Nucleus accumbens (tissue), 56 donors: ENCODE measurements at regions not wholly inside any gene's neighbourhood (a gene's known extent, or its start where the extent isn't known, plus 50 kb on each side); places are given as distances from the start of the nearest gene placed in this dataset.
A peak's percentile ranks its signal among the peaks of the same experiment; 100 is the strongest.
"Not testable (repeated sequence)": the region's sequence is repeated elsewhere in the genome, so short reads cannot be mapped to it uniquely, and the experiment has no call there.

ENCODE experiments used
- DNase-seq, 56 donors: peaks; one replicate each; lab custom pipeline; 2025; lab: John Stamatoyannopoulos, UW

- DNase-seq, result no peak
These were observed 161.5 kb downstream of the NRIP1 start for GRCh38 chr21:14903172-14903865.

GRCh38 chr21:14901482-14901958 is 163.3 kb downstream of the NRIP1 start:
- DNase-seq, result no peak

DNA sequence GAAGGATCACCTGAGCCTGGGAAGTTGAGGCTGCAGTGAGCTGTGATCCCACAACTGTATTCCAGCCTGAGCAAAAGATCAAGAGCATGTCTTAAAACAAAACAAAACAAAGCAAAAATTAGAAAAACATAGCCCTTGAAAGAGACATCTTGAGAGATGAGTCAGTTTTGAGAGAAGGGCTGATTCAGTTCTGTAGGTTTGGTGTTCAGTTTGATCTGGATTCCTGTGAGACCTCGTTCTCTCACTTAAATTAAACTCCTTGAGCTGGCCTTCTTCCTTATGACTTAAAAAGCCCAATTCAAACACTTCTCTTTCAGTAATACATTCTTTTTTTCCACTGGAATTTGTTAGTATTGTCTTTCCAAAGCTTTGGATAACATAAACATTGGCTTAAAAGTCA is 164.2 kb downstream of the NRIP1 start:
- DNase-seq, result no peak

- DNase-seq, result no peak
These were observed 164.7 kb downstream of the NRIP1 start for GRCh38 chr21:14900058-14900457.

- DNase-seq, result no peak
These were observed 169.0 kb downstream of the NRIP1 start for GRCh38 chr21:14895792-14896191.

GRCh38 chr21:14890141-14890540 is 174.7 kb downstream of the NRIP1 start:
- DNase-seq, result no peak

- DNase-seq, result no peak
These were observed 175.6 kb downstream of the NRIP1 start for GRCh38 chr21:14889080-14889810.

DNA sequence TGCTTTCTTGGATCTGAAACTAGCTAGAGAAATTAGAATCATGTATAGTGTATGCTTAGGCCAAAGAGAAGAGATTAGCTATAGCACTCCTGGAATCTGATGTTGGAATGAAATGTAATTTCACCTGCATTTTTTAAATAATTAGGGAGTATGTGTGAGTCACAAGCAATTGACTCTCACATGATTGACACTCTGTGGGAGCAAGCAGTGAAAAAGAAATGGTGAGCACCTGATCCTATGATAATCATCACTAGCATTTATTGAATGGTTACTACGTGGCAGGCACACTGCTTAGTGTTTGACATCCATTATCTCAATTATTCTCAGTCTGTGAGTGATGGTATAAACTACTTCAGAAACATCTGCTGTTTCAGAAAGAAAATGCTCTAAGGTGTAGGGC is 176.6 kb downstream of the NRIP1 start:
- peak in 8 of 56 donors; percentile 3 to 60 (median 16) for DNase-seq

DNA sequence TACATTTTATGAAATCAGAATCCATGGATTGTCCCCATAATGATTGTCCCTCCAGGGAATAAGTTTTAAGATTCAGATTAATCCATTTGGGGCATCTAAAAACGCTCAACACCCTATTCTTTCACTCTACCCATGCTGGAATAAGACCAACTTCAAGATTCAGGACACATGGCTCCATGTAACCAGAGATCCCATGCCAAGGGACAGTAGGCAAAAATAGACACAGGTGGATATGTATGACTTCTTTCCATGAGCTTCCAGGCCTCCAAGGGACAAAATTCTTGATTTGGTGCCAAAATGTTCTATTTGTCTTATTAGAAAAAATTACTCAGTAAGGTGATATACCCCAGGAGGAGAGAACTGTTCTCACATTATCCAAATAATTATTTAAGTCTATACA is 178.8 kb downstream of the NRIP1 start:
- DNase-seq, result no peak

GRCh38 chr21:14883351-14883750 is 181.4 kb downstream of the NRIP1 start:
- DNase-seq, result no peak

- DNase-seq, result not testable (repeated sequence)
These were observed 182.3 kb downstream of the NRIP1 start for GRCh38 chr21:14882545-14882944.

DNA sequence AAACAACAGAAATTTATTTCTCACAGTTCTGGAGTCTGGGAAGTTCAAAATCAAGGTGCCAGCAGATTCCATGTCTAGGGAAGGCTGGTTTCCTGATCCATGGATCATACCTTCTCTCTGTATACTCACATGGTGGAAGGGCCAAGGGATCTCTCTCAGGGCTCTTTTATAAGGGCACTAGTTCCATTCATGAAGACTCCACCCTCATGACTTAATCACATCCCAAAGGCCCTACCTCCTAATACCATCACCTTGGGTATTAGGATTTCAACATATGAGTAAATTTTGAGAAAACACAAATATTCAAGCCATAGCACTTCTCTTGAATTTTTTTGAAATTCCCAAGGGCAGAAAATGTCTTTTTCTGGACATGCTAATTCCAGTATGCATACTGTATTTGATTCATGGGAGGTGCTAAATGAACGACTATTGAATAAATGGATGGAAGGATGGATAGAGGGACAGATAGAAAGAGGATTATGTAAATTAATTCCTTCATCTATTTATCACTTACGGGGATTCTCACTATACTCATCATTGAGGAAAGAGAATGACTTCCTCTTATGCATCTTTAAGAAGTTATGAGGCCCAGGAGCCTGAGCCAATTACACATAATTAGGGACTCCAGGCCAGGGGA is 182.8 kb downstream of the NRIP1 start:
- DNase-seq, result no peak

DNA sequence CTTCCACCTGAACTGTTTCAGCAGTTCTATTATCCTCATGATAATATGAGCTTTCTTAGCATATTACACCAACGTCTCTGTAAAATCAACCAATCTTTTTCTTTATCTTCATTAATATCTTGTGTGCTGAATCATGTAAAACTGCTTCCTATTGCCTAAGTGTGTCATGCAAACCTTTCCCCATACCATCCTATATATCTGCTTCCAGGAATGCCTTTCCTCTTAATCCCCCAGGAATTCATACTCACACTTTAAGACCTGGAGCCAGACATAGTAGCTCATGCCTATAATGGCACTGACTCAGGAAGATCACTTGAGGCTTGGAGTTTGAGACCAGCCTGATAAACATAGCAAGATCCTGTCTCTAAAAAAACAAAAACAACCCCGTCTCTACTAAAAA is 183.9 kb downstream of the NRIP1 start:
- DNase-seq, result no peak

GRCh38 chr21:14879458-14879857 is 185.3 kb downstream of the NRIP1 start:
- DNase-seq, result no peak

GRCh38 chr21:14878971-14879370 is 185.8 kb downstream of the NRIP1 start:
- no peak for DNase-seq

DNA sequence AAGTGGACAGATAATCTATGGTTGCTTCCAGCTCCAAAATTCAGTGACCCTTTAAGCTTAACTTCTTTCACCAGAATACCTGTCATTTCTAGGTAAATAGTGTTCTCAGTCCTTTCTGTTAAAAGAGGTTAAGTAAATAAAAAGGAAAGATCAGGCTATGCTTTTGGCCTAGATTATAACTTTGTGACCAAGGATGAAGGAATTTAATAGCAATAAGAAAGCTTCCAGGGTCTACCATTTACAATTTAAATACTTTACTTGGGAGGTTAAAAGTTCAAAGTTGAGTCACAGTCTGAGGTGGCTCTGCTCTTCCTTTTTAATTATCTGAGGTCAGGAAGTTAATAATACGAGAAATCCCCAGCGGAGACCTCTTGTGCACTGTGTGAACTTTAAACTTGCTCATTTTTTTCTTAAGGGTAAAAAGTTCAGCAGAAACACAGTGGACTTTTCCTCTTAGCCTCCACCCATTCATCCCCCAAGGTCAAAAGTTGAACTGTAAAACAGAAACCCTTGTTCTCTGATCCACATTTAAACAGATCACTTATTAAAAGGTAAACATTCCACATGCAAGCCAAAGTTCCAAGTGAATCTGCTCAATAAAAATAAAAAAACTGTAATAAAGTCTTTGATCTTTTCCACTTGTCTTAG is 187.1 kb downstream of the NRIP1 start:
- no peak for DNase-seq

GRCh38 chr21:14876524-14876840 is 188.3 kb downstream of the NRIP1 start:
- peak in 1 of 56 donors; percentile 4 for DNase-seq

- no peak for DNase-seq
These were observed 188.9 kb downstream of the NRIP1 start for GRCh38 chr21:14875704-14876523.

DNA sequence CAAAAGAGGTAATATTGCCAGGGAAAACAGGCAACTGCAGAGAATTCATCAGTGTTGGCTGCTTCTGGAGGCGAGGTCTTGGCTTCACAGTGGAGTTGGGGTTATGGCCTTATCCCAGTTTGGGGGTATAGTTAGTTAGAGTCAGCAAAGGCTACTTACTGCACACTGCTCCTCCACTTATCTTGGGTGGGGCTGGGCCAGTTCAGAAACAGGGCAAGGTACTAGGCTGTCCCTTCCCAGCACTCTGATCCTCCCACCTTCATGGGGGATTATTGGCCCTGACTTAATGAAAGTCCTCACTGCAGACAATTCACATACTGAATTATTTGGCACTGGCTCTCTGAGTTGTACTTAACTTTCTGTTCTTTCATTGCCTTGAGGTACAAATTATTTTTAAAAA is 189.6 kb downstream of the NRIP1 start:
- DNase-seq, result no peak

GRCh38 chr21:14874379-14874778 is 190.4 kb downstream of the NRIP1 start:
- DNase-seq, result no peak
